HCT116 (cell line): ENCODE measurements at regions not wholly inside any gene's neighbourhood (a gene's known extent, or its start where the extent isn't known, plus 50 kb on each side); places are given as distances from the start of the nearest gene placed in this dataset.

Source experiments
- ATAC-seq: fragments of 200-7000 bp; cut with Tn5 transposase; 2 replicates; pipeline ENCODE4 v1.9.1; 2020; ENCODE audit warnings: mild to moderate bottlenecking, moderate library complexity
- BruUV-seq: library from RNA; stranded (reverse); fragments of 400-500 nt; replicated peaks from 2 replicates; lab custom pipeline; 2021; lab: Mats Ljungman, UMichigan
- CTCF ChIA-PET: fragments of 300-600 bp; sonication (Branson Sonifier 250); formaldehyde crosslinking; loops from one replicate; lab custom pipeline; 2021; ENCODE audit warnings: antibody characterized with exemption; lab: Charles Lee
- POLR2A ChIA-PET: fragments of 300-600, 350-600 bp; sonication (Branson Sonifier 250); formaldehyde crosslinking; loops from one replicate; lab custom pipeline; 2021; ENCODE audit warnings: antibody characterized with exemption; lab: Charles Lee
- RAD21 ChIA-PET, 2 experiments: fragments of 300-600 bp; sonication (Branson Sonifier 250); formaldehyde crosslinking; loops; one replicate each; lab custom pipeline; 2023; ENCODE audit warnings: low total read pairs in 2 of 2; ENCODE audit not compliant: uncharacterized antibody in 2 of 2, unreplicated experiment in 2 of 2, low non-redundant PET in 1 of 2; lab: Charles Lee
- DNase-seq: peaks from one replicate; pipeline ENCODE4 v3.0.0-alpha.2; 2010; ENCODE audit warnings: low read depth, low spot score
- H2AFZ ChIP-seq: fragments of 200-600 bp; shearing (Covaris generic), sonication (generic); 2 replicates; pipeline ENCODE4 v1.6.1; 2017; ENCODE audit warnings: low read depth, mixed run types, mixed read lengths, antibody characterized with exemption, low read length; ENCODE audit not compliant: poor library complexity, severe bottlenecking
- H3K27ac ChIP-seq: 2 replicates; pipeline ENCODE4 v1.5.1; 2012; ENCODE audit warnings: low read depth, low read length
- H3K27me3 ChIP-seq: fragments of 200-600 bp; sonication (generic); 2 replicates; pipeline ENCODE4 v1.6.1; 2016; ENCODE audit warnings: mixed run types, low read length, mixed read lengths; ENCODE audit not compliant: insufficient read depth
- H3K36me3 ChIP-seq, 2 experiments: fragments of 200-500 bp in 1 of 2; fragments of 200-600 bp in 1 of 2; sonication (Bioruptor generic) in 1 of 2; sonication (generic) in 1 of 2; 2 replicates each; pipeline versions ENCODE4 v1.5.1 to v1.6.1; 2014 to 2016; ENCODE audit warnings: low read length in 2 of 2, inconsistent platforms in 1 of 2, mixed read lengths in 1 of 2, mixed run types in 1 of 2; ENCODE audit not compliant: insufficient read depth in 2 of 2, control insufficient read depth in 1 of 2
- H3K4me1 ChIP-seq, 2 experiments: fragments of 200-600 bp in 1 of 2; sonication (generic) in 1 of 2; 2 replicates each; pipeline versions ENCODE4 v1.5.1 to v1.6.1; 2012 to 2017; ENCODE audit warnings: low read length in 2 of 2, inconsistent platforms in 1 of 2, mild to moderate bottlenecking in 1 of 2, mixed read lengths in 1 of 2, mixed run types in 1 of 2, moderate library complexity in 1 of 2; ENCODE audit not compliant: insufficient read depth in 2 of 2, control insufficient read depth in 1 of 2
- H3K4me2 ChIP-seq: fragments of 200-600 bp; sonication (generic); 2 replicates; pipeline ENCODE4 v1.6.1; 2017; ENCODE audit warnings: mixed run types, low read length, mixed read lengths
- H3K4me3 ChIP-seq, 2 experiments: fragments of 200-600 bp in 1 of 2; sonication (generic) in 1 of 2; replicated peaks in 1 of 2; 2 replicates each; pipeline ENCODE4 v1.5.1; 2011 to 2016; ENCODE audit warnings: low read length in 2 of 2, control low read depth in 1 of 2, low read depth in 1 of 2, mild to moderate bottlenecking in 1 of 2, mixed read lengths in 1 of 2, mixed run types in 1 of 2
- H3K79me2 ChIP-seq: fragments of 200-600 bp; sonication (generic); 2 replicates; pipeline ENCODE4 v1.6.1; 2017; ENCODE audit warnings: mild to moderate bottlenecking, mixed run types, low read length, moderate library complexity, mixed read lengths; ENCODE audit not compliant: insufficient read depth
- H3K9ac ChIP-seq: fragments of 200-600 bp; sonication (generic); 2 replicates; pipeline ENCODE4 v1.6.1; 2016; ENCODE audit warnings: low read length, mixed read lengths
- H3K9me2 ChIP-seq: fragments of 200-600 bp; sonication (generic), shearing (Covaris generic); 2 replicates; pipeline ENCODE4 v1.6.1; 2017; ENCODE audit warnings: mixed run types, mild to moderate bottlenecking, moderate library complexity; ENCODE audit not compliant: insufficient read depth
- H3K9me3 ChIP-seq, 2 experiments: fragments of 200-500 bp in 1 of 2; fragments of 200-600 bp in 1 of 2; sonication (Bioruptor generic) in 1 of 2; sonication (generic) in 1 of 2; 2 replicates each; pipeline ENCODE4 v1.6.1; 2014 to 2017; ENCODE audit warnings: low read length in 2 of 2, mixed read lengths in 2 of 2, inconsistent platforms in 1 of 2, low read depth in 1 of 2, mild to moderate bottlenecking in 1 of 2, mixed run types in 1 of 2, moderate library complexity in 1 of 2; ENCODE audit not compliant: control insufficient read depth in 1 of 2, insufficient read depth in 1 of 2
- H4K20me1 ChIP-seq: fragments of 200-600 bp; sonication (generic), shearing (Covaris generic); 2 replicates; pipeline ENCODE4 v1.6.1; 2017; ENCODE audit warnings: mixed run types, mild to moderate bottlenecking, moderate library complexity; ENCODE audit not compliant: insufficient read depth
- CBX3 ChIP-seq: IDR thresholded peaks from 2 replicates; pipeline ENCODE4 v1.6.1; 2012; ENCODE audit warnings: low read depth
- EGR1 ChIP-seq: IDR thresholded peaks from 2 replicates; pipeline ENCODE4 v1.6.1; 2012; ENCODE audit warnings: low read depth
- ELF1 ChIP-seq: IDR thresholded peaks from 2 replicates; pipeline ENCODE4 v1.6.1; 2012; ENCODE audit warnings: low read depth, borderline replicate concordance
- FOSL1 ChIP-seq: IDR thresholded peaks from 2 replicates; pipeline ENCODE4 v1.6.1; 2012; ENCODE audit warnings: low read depth
- JUND ChIP-seq: IDR thresholded peaks from 2 replicates; pipeline ENCODE4 v1.6.1; 2012
- POLR2A ChIP-seq: IDR thresholded peaks from 2 replicates; pipeline ENCODE4 v1.7.0; 2011; ENCODE audit warnings: borderline replicate concordance; ENCODE audit not compliant: insufficient read depth, insufficient read length; ENCODE audit errors: extremely low read depth
- RAD21 ChIP-seq: IDR thresholded peaks from 2 replicates; pipeline ENCODE4 v1.6.1; 2012; ENCODE audit warnings: low read depth, mild to moderate bottlenecking
- SP1 ChIP-seq: IDR thresholded peaks from 2 replicates; pipeline ENCODE4 v1.6.1; 2012; ENCODE audit warnings: low read depth
- YY1 ChIP-seq: IDR thresholded peaks from 2 replicates; pipeline ENCODE4 v1.6.1; 2011; ENCODE audit warnings: low read length, low read depth, moderate library complexity, mild to moderate bottlenecking; ENCODE audit not compliant: insufficient replicate concordance; ENCODE audit errors: extremely low read depth
- intact Hi-C: fragments of 100-400 bp; cut with micrococcal nuclease; formaldehyde crosslinking; loops from 2 replicates; pipeline ENCODE4 v1.10.0; 2022
- TF ChIP-seq, protein P1 (sequence below): IDR thresholded peaks from 2 replicates; pipeline ENCODE4 v1.6.1; 2011; ENCODE audit warnings: mild to moderate bottlenecking, low read length, moderate library complexity; ENCODE audit not compliant: insufficient replicate concordance; ENCODE audit errors: extremely low read depth
- TF ChIP-seq, protein P2 (sequence below): IDR thresholded peaks from 2 replicates; pipeline ENCODE4 v1.6.1; 2012; ENCODE audit warnings: low read depth
- TF ChIP-seq, protein P3 (sequence below): IDR thresholded peaks from 2 replicates; pipeline ENCODE4 v1.6.1; 2012

DNA sequence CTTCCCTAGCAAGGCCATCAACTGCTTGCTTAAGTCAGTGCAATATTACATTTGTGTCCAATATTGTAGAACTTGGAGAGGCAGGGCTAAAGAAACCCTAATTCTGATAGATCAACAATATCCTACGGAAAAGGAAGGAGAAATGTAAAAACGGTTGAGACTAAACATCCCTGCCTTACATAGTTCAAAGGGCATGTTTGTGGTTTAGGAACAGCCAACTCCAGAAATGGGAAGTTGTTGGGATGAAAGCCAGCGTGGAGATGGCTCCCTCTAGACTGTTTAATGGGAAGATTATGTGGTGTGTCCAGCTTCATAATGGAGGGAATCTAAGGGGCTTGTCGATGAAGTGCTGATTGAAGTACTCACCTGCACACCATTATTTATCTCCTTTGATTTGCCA, 145.3 kb upstream of the TENT5A start:
- no peak overlapping the region for H2AFZ ChIP-seq
- intact Hi-C loops = no loop called here
- POLR2A ChIA-PET = no interaction called here
- RAD21 ChIA-PET = no interaction called here
- ATAC-seq (no peak), DNase-seq (no peak)
- no TSS peak for BruUV-seq
- H3K36me3 ChIP-seq = no peaks in the 10 kb centered on the region
- H4K20me1 ChIP-seq = no peaks in the 10 kb centered on the region
- H3K9me2 ChIP-seq = no peaks in the 10 kb centered on the region
- H3K4me3 ChIP-seq = no peak overlapping the region
- no peaks in the 10 kb centered on the region for H3K27me3 ChIP-seq
- TF ChIP-seq, protein P1, sequence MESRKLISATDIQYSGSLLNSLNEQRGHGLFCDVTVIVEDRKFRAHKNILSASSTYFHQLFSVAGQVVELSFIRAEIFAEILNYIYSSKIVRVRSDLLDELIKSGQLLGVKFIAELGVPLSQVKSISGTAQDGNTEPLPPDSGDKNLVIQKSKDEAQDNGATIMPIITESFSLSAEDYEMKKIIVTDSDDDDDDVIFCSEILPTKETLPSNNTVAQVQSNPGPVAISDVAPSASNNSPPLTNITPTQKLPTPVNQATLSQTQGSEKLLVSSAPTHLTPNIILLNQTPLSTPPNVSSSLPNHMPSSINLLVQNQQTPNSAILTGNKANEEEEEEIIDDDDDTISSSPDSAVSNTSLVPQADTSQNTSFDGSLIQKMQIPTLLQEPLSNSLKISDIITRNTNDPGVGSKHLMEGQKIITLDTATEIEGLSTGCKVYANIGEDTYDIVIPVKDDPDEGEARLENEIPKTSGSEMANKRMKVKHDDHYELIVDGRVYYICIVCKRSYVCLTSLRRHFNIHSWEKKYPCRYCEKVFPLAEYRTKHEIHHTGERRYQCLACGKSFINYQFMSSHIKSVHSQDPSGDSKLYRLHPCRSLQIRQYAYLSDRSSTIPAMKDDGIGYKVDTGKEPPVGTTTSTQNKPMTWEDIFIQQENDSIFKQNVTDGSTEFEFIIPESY = no peak
- TF ChIP-seq, protein P2, sequence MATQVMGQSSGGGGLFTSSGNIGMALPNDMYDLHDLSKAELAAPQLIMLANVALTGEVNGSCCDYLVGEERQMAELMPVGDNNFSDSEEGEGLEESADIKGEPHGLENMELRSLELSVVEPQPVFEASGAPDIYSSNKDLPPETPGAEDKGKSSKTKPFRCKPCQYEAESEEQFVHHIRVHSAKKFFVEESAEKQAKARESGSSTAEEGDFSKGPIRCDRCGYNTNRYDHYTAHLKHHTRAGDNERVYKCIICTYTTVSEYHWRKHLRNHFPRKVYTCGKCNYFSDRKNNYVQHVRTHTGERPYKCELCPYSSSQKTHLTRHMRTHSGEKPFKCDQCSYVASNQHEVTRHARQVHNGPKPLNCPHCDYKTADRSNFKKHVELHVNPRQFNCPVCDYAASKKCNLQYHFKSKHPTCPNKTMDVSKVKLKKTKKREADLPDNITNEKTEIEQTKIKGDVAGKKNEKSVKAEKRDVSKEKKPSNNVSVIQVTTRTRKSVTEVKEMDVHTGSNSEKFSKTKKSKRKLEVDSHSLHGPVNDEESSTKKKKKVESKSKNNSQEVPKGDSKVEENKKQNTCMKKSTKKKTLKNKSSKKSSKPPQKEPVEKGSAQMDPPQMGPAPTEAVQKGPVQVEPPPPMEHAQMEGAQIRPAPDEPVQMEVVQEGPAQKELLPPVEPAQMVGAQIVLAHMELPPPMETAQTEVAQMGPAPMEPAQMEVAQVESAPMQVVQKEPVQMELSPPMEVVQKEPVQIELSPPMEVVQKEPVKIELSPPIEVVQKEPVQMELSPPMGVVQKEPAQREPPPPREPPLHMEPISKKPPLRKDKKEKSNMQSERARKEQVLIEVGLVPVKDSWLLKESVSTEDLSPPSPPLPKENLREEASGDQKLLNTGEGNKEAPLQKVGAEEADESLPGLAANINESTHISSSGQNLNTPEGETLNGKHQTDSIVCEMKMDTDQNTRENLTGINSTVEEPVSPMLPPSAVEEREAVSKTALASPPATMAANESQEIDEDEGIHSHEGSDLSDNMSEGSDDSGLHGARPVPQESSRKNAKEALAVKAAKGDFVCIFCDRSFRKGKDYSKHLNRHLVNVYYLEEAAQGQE = no peak
- TF ChIP-seq YY1 (no peak), SP1 (no peak), ELF1 (no peak), FOSL1 (no peak), POLR2A (no peak), JUND (no peak), RAD21 (no peak), EGR1 (no peak), CBX3 (no peak)
- TF ChIP-seq, protein P3, sequence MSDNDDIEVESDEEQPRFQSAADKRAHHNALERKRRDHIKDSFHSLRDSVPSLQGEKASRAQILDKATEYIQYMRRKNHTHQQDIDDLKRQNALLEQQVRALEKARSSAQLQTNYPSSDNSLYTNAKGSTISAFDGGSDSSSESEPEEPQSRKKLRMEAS = no peak
- TF ChIP-seq, all 23 proteins: peak for 0
- Histone ChIP-seq H3K9me3 (no peaks in the 10 kb centered on the region), H3K27ac (no peak overlapping the region), H3K4me1 (peaks cover 0 to 16% of the 10 kb centered on the region in 2 experiments; a peak in 3 of 4 replicates), H3K79me2 (no peaks in the 10 kb centered on the region), H3K4me2 (no peak overlapping the region), H3K9ac (no peak overlapping the region)
- CTCF ChIA-PET = no interaction called here
